SK-N-SH treated with all-trans-retinoic acid at 6 μM for 48 hours (cell line): ENCODE measurements at regions not wholly inside any gene's neighbourhood (a gene's known extent, or its start where the extent isn't known, plus 50 kb on each side); places are given as distances from the start of the nearest gene placed in this dataset.

Experiments
- ATAC-seq: fragments of 200-7000 bp; cut with Tn5 transposase; 3 replicates; pipeline ENCODE4 v1.9.1; 2020; ENCODE audit warnings: mild to moderate bottlenecking, moderate library complexity
- ARNTL ChIP-seq: fragments of 450-650 bp; formaldehyde crosslinking; IDR thresholded peaks from 2 replicates; pipeline ENCODE4 v1.5.0; 2020; ENCODE audit warnings: low read depth, mild to moderate bottlenecking, moderate library complexity, borderline replicate concordance
- BACH2 ChIP-seq: fragments of 250-450 bp; sonication (Bioruptor Pico); IDR thresholded peaks from 2 replicates; pipeline ENCODE4 v1.9.0; 2021; ENCODE audit warnings: mild to moderate bottlenecking, borderline replicate concordance
- CSDC2 ChIP-seq: fragments of 250-450 bp; sonication (Bioruptor Pico); IDR thresholded peaks from 2 replicates; pipeline ENCODE4 v1.5.0; 2020; ENCODE audit warnings: mild to moderate bottlenecking, moderate library complexity
- ESRRG ChIP-seq: fragments of 250-450 bp; sonication (Bioruptor Pico); IDR thresholded peaks from 2 replicates; pipeline ENCODE4 v1.6.1; 2021; ENCODE audit warnings: mild to moderate bottlenecking
- GLIS3 ChIP-seq: fragments of 250-450 bp; sonication (Bioruptor Pico); IDR thresholded peaks from 2 replicates; pipeline ENCODE4 v1.5.0; 2020; ENCODE audit warnings: mild to moderate bottlenecking, moderate library complexity
- ISL1 ChIP-seq: fragments of 250-450 bp; sonication (Bioruptor Pico); IDR thresholded peaks from 2 replicates; pipeline ENCODE4 v2.1.2; 2022; ENCODE audit warnings: mild to moderate bottlenecking, moderate library complexity
- OSR1 ChIP-seq: fragments of 250-450 bp; sonication (Bioruptor Pico); IDR thresholded peaks from 2 replicates; pipeline ENCODE4 v1.8.0; 2022; ENCODE audit warnings: moderate library complexity, mild to moderate bottlenecking, inconsistent platforms
- PPARA ChIP-seq: fragments of 250-450 bp; sonication (Bioruptor Pico); IDR thresholded peaks from 2 replicates; pipeline ENCODE4 v1.5.0; 2020; ENCODE audit warnings: mild to moderate bottlenecking, borderline replicate concordance
- RARB ChIP-seq: fragments of 250-450 bp; sonication (Bioruptor Pico); IDR thresholded peaks from 2 replicates; pipeline ENCODE4 v1.8.0; 2021; ENCODE audit warnings: mild to moderate bottlenecking, moderate library complexity
- TCF4 ChIP-seq: fragments of 250-450 bp; sonication (Bioruptor Pico); IDR thresholded peaks from 2 replicates; pipeline ENCODE4 v1.8.0; 2021; ENCODE audit warnings: mild to moderate bottlenecking, moderate library complexity, borderline replicate concordance
- TOX ChIP-seq: fragments of 250-450 bp; sonication (Bioruptor Pico); IDR thresholded peaks from 2 replicates; pipeline ENCODE4 v1.8.0; 2021; ENCODE audit warnings: mild to moderate bottlenecking, moderate library complexity, borderline replicate concordance
- ZC3H10 ChIP-seq: fragments of 250-450 bp; sonication (Bioruptor Pico); IDR thresholded peaks from 2 replicates; pipeline ENCODE4 v1.5.1; 2021; ENCODE audit warnings: mild to moderate bottlenecking, moderate library complexity
- ZFP3 ChIP-seq: fragments of 250-450 bp; sonication (Bioruptor Pico); IDR thresholded peaks from 2 replicates; pipeline ENCODE4 v1.5.0; 2020; ENCODE audit warnings: mild to moderate bottlenecking, moderate library complexity
- ZFP30 ChIP-seq: fragments of 450-650 bp; formaldehyde crosslinking; IDR thresholded peaks from 2 replicates; pipeline ENCODE4 v1.5.0; 2022; ENCODE audit warnings: mild to moderate bottlenecking, moderate library complexity
- ZNF565 ChIP-seq: fragments of 450-650 bp; formaldehyde crosslinking; conservative IDR thresholded peaks from 2 replicates; pipeline ENCODE4 v1.5.0; 2020; ENCODE audit warnings: low read depth, mild to moderate bottlenecking, moderate library complexity
- ZNF70 ChIP-seq: fragments of 450-650 bp; formaldehyde crosslinking; IDR thresholded peaks from 2 replicates; pipeline ENCODE4 v1.5.0; 2020; ENCODE audit warnings: mild to moderate bottlenecking, moderate library complexity
- ZNF8 ChIP-seq: fragments of 450-650 bp; formaldehyde crosslinking; IDR thresholded peaks from 2 replicates; pipeline ENCODE4 v1.5.0; 2020; ENCODE audit warnings: mild to moderate bottlenecking, moderate library complexity
- TF ChIP-seq, protein P1 (sequence below): fragments of 250-450 bp; sonication (Bioruptor Pico); IDR thresholded peaks from 2 replicates; pipeline ENCODE4 v1.8.0; 2020; ENCODE audit warnings: mild to moderate bottlenecking, moderate library complexity, borderline replicate concordance
- TF ChIP-seq, protein P2 (sequence below): fragments of 250-450 bp; sonication (Bioruptor Pico); IDR thresholded peaks from 2 replicates; pipeline ENCODE4 v1.5.1; 2021; ENCODE audit warnings: mild to moderate bottlenecking, moderate library complexity
- TF ChIP-seq, protein P3 (sequence below): fragments of 250-450 bp; sonication (Bioruptor Pico); IDR thresholded peaks from 2 replicates; pipeline ENCODE4 v1.5.1; 2020; ENCODE audit warnings: low read depth, mild to moderate bottlenecking, moderate library complexity
- TF ChIP-seq, protein P4 (sequence below): fragments of 250-450 bp; sonication (Bioruptor Pico); IDR thresholded peaks from 2 replicates; pipeline ENCODE4 v1.5.0; 2020; ENCODE audit warnings: mild to moderate bottlenecking, moderate library complexity

DNA sequence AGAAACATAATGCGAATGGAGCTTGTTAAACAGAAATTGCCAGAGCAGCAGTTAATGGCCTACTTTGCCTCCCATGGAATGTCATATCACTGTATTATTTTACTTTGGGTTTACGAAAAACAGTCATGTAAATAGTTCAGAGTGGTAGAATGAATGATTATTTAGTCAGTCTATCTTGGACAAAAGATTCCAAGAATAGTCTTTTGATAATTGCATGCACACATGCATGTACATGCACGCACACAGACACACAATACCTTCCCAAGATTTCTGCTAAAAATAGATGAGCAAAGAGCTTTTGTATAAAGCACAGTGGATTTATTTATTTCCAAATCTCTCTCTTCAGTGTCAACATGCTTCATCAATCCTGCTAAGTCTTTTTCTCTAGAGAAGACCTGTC, 800.7 kb downstream of the DIPK2A start (continued):
- TF ChIP-seq ISL1 (CRISPR knock-in tag) (no peak), ZNF70 (no peak)

DNA sequence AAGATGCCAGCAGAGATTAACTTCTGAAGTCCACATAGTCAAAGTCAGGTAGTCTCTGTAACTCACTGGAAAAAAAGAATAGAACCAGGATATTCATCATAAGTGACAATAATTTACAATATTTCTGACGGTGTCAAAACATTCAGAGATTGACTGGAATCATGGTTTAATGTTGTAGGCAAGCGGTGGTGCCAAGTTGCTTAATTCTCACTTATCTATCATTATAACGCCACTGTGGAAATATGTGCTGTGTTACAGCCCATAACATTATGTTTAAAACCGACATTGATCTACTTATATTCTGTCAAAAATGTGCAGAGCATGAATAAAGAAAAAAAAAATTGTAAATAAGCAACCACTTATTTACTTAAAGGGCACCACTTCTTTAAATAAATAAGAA, 801.7 kb downstream of the DIPK2A start:
- no peak for ATAC-seq
- TF ChIP-seq PPARA (CRISPR knock-in tag) (no peak), ZNF565 (CRISPR knock-in tag) (no peak), ZC3H10 (no peak), ZFP30 (CRISPR knock-in tag) (no peak), CSDC2 (CRISPR knock-in tag) (no peak)

DNA sequence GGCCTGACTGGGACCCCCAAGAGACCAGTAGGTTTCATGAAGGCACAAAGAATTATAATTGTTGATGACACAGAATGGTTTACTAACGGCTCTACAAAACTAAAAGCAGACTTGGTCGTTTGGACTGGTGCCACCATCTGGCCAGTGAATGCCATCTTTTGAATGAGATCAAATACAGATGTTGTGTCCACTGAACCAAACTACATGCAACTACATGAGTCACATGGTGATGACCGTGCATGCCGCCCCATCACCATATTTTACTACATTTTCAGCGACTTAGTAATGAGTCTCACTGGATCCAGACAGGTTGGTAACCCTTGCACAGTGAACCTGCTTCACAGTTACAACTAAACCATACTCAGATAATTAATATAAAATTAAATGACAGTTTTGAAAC, 803.3 kb downstream of the DIPK2A start:
- TF ChIP-seq ZNF565 (CRISPR knock-in tag) (no peak), ZFP30 (CRISPR knock-in tag) (no peak), RARB (CRISPR knock-in tag) (no peak), ESRRG (CRISPR knock-in tag) (no peak), TOX (CRISPR knock-in tag) (no peak), GLIS3 (CRISPR knock-in tag) (no peak), ZFP3 (CRISPR knock-in tag) (no peak)
- ATAC-seq: no peak

DNA sequence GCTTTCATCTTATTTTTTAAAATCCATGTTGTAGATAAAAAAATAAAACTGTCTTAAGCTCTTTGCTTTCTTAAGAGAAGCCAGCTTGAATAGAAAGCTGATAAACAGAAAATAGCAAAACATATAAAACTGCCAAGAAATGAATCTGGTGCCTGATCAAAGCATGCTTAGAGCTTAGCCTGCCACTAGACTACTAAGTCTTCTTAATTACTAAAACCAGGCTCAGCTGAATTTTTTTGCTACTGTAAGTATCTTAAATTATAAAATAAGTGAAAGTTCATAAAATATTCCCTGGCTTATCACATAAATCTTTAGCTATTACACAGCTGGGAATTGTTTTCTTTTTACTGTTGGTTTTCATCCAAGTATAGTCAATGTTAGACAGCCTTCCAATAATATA, 803.9 kb downstream of the DIPK2A start:
- TF ChIP-seq, protein P1, sequence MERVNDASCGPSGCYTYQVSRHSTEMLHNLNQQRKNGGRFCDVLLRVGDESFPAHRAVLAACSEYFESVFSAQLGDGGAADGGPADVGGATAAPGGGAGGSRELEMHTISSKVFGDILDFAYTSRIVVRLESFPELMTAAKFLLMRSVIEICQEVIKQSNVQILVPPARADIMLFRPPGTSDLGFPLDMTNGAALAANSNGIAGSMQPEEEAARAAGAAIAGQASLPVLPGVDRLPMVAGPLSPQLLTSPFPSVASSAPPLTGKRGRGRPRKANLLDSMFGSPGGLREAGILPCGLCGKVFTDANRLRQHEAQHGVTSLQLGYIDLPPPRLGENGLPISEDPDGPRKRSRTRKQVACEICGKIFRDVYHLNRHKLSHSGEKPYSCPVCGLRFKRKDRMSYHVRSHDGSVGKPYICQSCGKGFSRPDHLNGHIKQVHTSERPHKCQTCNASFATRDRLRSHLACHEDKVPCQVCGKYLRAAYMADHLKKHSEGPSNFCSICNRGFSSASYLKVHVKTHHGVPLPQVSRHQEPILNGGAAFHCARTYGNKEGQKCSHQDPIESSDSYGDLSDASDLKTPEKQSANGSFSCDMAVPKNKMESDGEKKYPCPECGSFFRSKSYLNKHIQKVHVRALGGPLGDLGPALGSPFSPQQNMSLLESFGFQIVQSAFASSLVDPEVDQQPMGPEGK: no peak
- TF ChIP-seq RARB (CRISPR knock-in tag) (no peak), ZFP3 (CRISPR knock-in tag) (no peak), ISL1 (CRISPR knock-in tag) (no peak), ZNF565 (CRISPR knock-in tag) (no peak), PPARA (CRISPR knock-in tag) (no peak), ZC3H10 (no peak), BACH2 (CRISPR knock-in tag) (no peak), TCF4 (CRISPR knock-in tag) (no peak), ZNF8 (CRISPR knock-in tag) (no peak), ARNTL (CRISPR knock-in tag) (no peak)
- TF ChIP-seq, protein P2, sequence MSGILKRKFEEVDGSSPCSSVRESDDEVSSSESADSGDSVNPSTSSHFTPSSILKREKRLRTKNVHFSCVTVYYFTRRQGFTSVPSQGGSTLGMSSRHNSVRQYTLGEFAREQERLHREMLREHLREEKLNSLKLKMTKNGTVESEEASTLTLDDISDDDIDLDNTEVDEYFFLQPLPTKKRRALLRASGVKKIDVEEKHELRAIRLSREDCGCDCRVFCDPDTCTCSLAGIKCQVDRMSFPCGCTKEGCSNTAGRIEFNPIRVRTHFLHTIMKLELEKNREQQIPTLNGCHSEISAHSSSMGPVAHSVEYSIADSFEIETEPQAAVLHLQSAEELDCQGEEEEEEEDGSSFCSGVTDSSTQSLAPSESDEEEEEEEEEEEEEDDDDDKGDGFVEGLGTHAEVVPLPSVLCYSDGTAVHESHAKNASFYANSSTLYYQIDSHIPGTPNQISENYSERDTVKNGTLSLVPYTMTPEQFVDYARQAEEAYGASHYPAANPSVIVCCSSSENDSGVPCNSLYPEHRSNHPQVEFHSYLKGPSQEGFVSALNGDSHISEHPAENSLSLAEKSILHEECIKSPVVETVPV (CRISPR knock-in tag): no peak
- TF ChIP-seq, protein P3, sequence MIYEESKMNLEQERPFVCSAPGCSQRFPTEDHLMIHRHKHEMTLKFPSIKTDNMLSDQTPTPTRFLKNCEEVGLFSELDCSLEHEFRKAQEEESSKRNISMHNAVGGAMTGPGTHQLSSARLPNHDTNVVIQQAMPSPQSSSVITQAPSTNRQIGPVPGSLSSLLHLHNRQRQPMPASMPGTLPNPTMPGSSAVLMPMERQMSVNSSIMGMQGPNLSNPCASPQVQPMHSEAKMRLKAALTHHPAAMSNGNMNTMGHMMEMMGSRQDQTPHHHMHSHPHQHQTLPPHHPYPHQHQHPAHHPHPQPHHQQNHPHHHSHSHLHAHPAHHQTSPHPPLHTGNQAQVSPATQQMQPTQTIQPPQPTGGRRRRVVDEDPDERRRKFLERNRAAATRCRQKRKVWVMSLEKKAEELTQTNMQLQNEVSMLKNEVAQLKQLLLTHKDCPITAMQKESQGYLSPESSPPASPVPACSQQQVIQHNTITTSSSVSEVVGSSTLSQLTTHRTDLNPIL (CRISPR knock-in tag): no peak
- no peak for ATAC-seq

DNA sequence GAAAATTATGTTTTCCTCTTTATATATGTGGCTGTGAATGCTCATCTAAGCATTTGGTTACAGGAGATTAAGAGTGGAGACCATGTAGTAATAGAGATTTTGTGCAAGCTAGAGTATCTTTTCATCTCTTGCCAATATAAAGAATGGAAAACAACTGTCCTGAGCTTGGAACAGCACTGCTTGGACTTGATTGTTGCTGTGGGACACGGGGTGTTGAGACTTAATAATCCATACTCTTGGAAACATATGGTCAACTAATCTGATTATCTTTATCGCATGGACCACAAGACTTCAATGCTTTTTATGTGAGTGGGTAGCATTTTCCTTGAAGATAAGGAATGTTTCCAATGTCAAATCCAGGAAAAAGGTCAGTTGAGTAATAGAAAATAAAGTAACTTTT, 806.3 kb downstream of the DIPK2A start:
- no peak for ATAC-seq
- no peak for TF ChIP-seq ISL1 (CRISPR knock-in tag)

DNA sequence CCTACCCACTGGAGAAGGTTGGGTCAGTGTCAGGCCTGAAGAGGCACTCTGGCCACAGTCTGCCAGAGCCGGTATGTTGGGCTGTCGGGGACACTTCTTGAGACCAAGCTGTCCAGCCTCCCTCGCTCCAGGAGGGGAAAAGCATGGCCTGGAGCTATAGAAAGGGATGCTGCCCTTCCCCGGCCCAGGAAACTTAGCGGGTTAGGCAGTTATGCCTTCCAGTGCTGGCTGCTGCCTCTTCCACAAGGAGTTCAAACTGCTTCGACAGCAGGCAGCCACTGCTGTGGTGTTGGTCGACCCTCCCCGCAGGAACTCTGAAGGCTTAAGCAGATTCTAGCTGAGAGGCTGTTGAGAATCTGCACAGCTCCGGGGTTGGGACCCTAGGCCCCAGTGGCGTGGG, 819.4 kb downstream of the DIPK2A start:
- ATAC-seq: no peak
- TF ChIP-seq ZNF565 (CRISPR knock-in tag) (no peak), ZFP30 (CRISPR knock-in tag) (no peak), OSR1 (CRISPR knock-in tag) (no peak), RARB (CRISPR knock-in tag) (no peak), ISL1 (CRISPR knock-in tag) (no peak), BACH2 (CRISPR knock-in tag) (no peak), ESRRG (CRISPR knock-in tag) (no peak), TCF4 (CRISPR knock-in tag) (no peak), ZNF8 (CRISPR knock-in tag) (no peak), ZC3H10 (no peak)
- TF ChIP-seq, protein P1: no peak
- TF ChIP-seq, protein P2 (CRISPR knock-in tag): no peak
- TF ChIP-seq, protein P4, sequence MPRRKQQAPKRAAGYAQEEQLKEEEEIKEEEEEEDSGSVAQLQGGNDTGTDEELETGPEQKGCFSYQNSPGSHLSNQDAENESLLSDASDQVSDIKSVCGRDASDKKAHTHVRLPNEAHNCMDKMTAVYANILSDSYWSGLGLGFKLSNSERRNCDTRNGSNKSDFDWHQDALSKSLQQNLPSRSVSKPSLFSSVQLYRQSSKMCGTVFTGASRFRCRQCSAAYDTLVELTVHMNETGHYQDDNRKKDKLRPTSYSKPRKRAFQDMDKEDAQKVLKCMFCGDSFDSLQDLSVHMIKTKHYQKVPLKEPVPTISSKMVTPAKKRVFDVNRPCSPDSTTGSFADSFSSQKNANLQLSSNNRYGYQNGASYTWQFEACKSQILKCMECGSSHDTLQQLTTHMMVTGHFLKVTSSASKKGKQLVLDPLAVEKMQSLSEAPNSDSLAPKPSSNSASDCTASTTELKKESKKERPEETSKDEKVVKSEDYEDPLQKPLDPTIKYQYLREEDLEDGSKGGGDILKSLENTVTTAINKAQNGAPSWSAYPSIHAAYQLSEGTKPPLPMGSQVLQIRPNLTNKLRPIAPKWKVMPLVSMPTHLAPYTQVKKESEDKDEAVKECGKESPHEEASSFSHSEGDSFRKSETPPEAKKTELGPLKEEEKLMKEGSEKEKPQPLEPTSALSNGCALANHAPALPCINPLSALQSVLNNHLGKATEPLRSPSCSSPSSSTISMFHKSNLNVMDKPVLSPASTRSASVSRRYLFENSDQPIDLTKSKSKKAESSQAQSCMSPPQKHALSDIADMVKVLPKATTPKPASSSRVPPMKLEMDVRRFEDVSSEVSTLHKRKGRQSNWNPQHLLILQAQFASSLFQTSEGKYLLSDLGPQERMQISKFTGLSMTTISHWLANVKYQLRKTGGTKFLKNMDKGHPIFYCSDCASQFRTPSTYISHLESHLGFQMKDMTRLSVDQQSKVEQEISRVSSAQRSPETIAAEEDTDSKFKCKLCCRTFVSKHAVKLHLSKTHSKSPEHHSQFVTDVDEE (CRISPR knock-in tag): no peak
